AG10803 (cell line): ENCODE measurements at regions not wholly inside any gene's neighbourhood (a gene's known extent, or its start where the extent isn't known, plus 50 kb on each side); places are given as distances from the start of the nearest gene placed in this dataset.

Experiments
- DNase-seq: peaks from one replicate; pipeline ENCODE4 v3.0.0; 2010; ENCODE audit warnings: low read depth
- H3K4me3 ChIP-seq: 2 replicates; pipeline ENCODE4 v1.5.1; 2011; ENCODE audit warnings: mild to moderate bottlenecking, low read length, control low read depth
- TF ChIP-seq, protein P1 (sequence below): conservative IDR thresholded peaks from 2 replicates; pipeline ENCODE4 v1.5.1; 2011; ENCODE audit warnings: mild to moderate bottlenecking, low read length, control low read depth, inconsistent platforms

DNA sequence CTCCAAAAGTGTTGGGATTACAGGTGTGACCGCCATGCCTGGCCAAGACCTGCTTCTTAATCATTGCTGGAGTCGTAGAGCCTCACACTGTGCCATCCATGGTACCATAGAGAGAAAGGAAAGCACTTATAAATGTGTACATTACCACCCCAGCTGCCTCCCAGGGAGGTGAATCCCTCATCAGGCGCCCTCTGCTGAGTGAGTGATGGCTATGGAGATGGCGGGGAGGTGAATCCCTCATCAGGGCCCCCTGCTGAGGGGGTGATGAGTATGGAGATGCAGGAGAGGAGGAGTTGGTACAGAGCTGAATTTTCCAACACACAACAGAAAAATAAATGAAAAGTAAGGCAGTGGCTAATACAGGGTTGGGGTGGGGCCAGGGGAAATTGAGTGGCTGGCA, 263.4 kb downstream of the UQCRFS1 start:
- DNase-seq, result no peak
- no peak overlapping the region for H3K4me3 ChIP-seq
- TF ChIP-seq, protein P1, sequence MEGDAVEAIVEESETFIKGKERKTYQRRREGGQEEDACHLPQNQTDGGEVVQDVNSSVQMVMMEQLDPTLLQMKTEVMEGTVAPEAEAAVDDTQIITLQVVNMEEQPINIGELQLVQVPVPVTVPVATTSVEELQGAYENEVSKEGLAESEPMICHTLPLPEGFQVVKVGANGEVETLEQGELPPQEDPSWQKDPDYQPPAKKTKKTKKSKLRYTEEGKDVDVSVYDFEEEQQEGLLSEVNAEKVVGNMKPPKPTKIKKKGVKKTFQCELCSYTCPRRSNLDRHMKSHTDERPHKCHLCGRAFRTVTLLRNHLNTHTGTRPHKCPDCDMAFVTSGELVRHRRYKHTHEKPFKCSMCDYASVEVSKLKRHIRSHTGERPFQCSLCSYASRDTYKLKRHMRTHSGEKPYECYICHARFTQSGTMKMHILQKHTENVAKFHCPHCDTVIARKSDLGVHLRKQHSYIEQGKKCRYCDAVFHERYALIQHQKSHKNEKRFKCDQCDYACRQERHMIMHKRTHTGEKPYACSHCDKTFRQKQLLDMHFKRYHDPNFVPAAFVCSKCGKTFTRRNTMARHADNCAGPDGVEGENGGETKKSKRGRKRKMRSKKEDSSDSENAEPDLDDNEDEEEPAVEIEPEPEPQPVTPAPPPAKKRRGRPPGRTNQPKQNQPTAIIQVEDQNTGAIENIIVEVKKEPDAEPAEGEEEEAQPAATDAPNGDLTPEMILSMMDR, result no peak

DNA sequence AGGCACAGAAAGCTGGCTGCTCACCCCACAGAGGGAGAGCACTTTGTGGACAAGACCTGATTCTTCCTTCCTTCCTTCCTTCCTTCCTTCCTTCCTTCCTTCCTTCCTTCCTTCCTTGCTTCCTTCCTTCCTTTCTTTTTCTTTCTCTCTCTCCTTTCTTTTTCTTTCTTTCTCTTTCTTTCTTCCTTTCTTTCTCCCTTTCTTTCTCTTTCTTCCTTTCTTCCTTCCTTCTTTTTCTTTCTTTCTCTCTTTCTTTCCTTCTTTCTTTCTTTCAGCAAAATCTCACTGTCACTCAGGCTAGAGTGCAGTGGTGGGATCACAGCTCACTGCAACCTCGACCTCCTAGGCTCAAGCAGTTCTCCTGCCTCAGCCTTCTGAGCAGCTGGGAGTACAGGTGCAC, 263.9 kb downstream of the UQCRFS1 start:
- no peak for DNase-seq
- H3K4me3 ChIP-seq, result no peak overlapping the region
- TF ChIP-seq, protein P1, result no peak

DNA sequence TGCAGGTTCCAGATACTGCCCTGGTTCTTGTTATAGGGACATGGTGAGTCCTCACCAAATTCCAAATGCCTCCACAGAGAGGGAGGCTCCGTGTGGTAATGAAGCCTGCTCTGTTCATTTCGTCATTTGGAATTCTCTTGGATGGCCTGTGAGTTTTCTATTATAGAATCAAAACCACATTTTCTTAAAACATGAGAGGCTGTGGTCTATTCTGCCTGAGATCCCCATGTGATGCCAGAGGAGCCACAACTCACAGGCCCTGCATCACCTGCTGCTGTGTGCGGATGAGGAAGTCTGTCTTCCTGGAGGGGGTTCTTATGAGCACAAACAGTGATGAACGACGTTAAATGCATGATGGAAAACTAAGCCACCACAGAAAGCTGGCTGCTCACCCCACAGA, 264.4 kb downstream of the UQCRFS1 start:
- DNase-seq, result peak; percentile 87
- TF ChIP-seq, protein P1, result no peak

DNA sequence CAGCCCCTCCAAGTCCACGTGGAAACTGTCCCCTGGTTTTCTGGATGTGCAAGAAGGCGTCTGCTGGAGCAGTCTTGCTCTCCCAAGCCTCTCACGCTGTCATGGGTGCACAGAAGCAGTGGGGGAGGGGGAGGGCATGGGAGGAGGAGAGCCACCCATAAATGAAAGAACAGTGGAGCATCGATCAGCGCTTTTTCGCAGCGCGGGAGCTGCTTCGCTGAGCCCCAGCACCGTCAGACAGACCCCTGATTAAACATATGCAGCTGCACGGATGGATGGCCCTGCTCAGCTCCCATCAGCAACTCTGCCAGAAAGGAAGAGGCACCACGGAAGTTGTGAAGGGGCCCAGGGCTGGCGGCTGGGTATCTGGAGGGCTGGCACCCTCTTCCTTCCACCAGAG, 264.9 kb downstream of the UQCRFS1 start:
- no peak overlapping the region for H3K4me3 ChIP-seq
- DNase-seq, result no peak
- TF ChIP-seq, protein P1, result no peak

More for the DNA sequence above, 264.4 kb downstream of the UQCRFS1 start:
- no peak overlapping the region for H3K4me3 ChIP-seq

DNA sequence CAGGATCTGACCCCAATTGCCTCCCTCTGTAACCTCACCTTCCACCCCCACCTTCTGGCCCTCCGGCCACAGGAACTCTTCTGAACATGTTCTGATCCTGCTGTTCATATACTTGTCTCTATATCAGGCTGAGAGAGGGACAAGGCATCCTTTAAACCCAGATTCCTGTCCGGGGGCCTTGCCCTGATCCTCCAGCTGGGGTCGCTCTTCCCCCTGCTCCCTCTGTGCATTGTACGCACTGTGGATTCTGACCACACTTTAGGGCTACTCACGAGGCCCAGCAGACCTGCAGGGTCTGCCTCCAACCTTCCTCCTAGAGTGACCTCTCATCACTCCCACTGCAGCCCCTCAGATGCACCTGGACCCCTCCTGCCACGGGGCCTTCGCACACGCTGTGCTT, 269.3 kb downstream of the UQCRFS1 start:
- no peak overlapping the region for H3K4me3 ChIP-seq
- no peak for DNase-seq
- TF ChIP-seq, protein P1, result no peak

DNA sequence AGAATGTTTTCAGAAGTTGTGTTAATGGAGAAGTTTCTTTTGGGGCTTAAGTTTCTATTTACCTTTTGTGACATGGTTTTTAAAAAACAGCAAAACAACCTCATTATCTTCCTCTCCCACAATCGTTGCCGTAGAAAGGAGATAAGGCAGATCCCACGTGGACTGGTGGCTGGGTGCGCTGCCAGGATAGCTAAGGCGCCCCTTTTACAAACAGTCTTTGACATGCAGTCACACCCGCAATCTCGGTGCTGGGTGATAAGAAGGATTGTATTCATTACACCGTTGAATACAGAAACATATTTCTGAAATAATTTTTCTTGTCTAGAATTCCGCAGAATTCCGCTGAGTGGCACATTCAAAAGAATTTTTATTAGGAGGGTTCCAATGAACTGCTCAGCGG, 271.1 kb downstream of the UQCRFS1 start:
- TF ChIP-seq, protein P1, result no peak
- H3K4me3 ChIP-seq, result no peak overlapping the region
- no peak for DNase-seq

DNA sequence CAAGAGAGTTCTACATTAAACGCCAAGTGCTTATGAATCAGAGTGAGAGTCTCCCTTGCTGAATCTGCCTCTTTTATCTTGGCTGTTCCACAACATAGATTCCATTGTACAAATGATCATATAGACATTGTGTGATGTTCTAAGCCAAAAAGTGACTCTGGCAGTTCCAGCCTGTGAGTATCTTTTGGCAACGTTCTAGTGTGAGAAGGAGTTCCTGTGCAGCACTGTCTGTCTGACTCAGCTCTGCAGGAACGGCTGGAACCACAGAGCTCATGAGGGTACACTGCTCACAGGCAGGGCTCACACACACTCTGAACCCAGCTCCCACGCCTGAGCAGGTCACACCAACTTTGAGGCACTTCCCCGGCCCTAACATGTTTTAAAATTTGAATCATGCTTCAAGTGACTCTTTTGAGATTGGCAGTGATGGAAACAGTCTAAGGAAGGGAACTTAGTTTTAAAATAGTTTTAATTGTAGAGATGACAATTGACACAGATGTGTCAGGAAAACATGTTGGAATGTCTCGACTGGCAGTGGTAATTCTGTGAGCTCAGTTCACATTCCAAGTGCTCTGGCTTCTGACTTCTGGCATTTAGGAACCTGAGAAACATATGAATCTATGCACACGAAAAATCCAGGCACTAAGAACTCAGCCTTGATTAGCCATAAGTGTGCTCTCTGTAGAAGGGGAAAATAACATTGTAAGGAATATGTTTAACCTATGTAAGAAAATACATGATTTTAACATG, 272.0 kb downstream of the UQCRFS1 start:
- TF ChIP-seq, protein P1, result no peak
- no peak overlapping the region for H3K4me3 ChIP-seq
- DNase-seq, result peak; percentile 87
